CD4-positive, alpha-beta T cell (primary cell): ENCODE measurements at regions not wholly inside any gene's neighbourhood (a gene's known extent, or its start where the extent isn't known, plus 50 kb on each side); places are given as distances from the start of the nearest gene placed in this dataset.
"Not testable (repeated sequence)": the region's sequence is repeated elsewhere in the genome, so short reads cannot be mapped to it uniquely, and the experiment has no call there.

Experiments used
- ATAC-seq: fragments of 200-7000 bp; cut with Tn5 transposase; one replicate; pipeline ENCODE4 v1.10.0; 2022; ENCODE audit warnings: mild to moderate bottlenecking; ENCODE audit not compliant: poor library complexity
- CTCF ChIA-PET: fragments of 350-600 bp; sonication (Branson Sonifier 250); formaldehyde crosslinking; loops from one replicate; lab custom pipeline; 2021; ENCODE audit warnings: antibody characterized with exemption, inconsistent platforms; lab: Charles Lee
- POLR2A ChIA-PET: fragments of 350-600 bp; sonication (Branson Sonifier 250); formaldehyde crosslinking; loops from one replicate; lab custom pipeline; 2021; ENCODE audit warnings: antibody characterized with exemption, inconsistent platforms; lab: Charles Lee
- DNase-seq, 14 experiments: peaks; one replicate each; pipeline ENCODE4 v3.0.0-alpha.2; 2013 to 2020; ENCODE audit warnings: mixed read lengths in 2 of 14
- H3K27ac ChIP-seq, 2 donors: one replicate each; pipeline versions ENCODE4 v1.5.1 to v1.7.0; 2013; ENCODE audit warnings: low read length in 2 of 2, low read depth in 1 of 2, mild to moderate bottlenecking in 1 of 2
- H3K27me3 ChIP-seq, 2 experiments: 1 replicate in 1 of 2; 2 replicates in 1 of 2; pipeline versions ENCODE4 v1.6.1 to v1.7.0; 2013; ENCODE audit warnings: low read length in 2 of 2, control low read depth in 1 of 2, mild to moderate bottlenecking in 1 of 2, moderate library complexity in 1 of 2; ENCODE audit not compliant: insufficient read depth in 2 of 2, control insufficient read depth in 1 of 2
- H3K36me3 ChIP-seq: one replicate; pipeline ENCODE4 v1.6.1; 2013; ENCODE audit warnings: low read length, control low read depth; ENCODE audit not compliant: insufficient read depth
- H3K4me1 ChIP-seq: one replicate; pipeline ENCODE4 v1.6.1; 2013; ENCODE audit warnings: low read length, control low read depth; ENCODE audit not compliant: insufficient read depth
- H3K4me3 ChIP-seq: one replicate; pipeline ENCODE4 v1.5.1; 2013; ENCODE audit warnings: mild to moderate bottlenecking, low read length, moderate library complexity
- H3K9me3 ChIP-seq, 2 experiments: 1 replicate in 1 of 2; 2 replicates in 1 of 2; pipeline versions ENCODE4 v1.6.1 to v1.7.0; 2013; ENCODE audit warnings: low read length in 2 of 2, mild to moderate bottlenecking in 2 of 2, control low read depth in 1 of 2, moderate library complexity in 1 of 2; ENCODE audit not compliant: control insufficient read depth in 1 of 2, insufficient read depth in 1 of 2
- H3K27ac Mint-ChIP-seq: one replicate; pipeline ENCODE4 v1.8.0; 2020; ENCODE audit warnings: mixed read lengths
- H3K27me3 Mint-ChIP-seq: one replicate; pipeline ENCODE4 v1.8.0; 2021; ENCODE audit warnings: mixed read lengths
- H3K36me3 Mint-ChIP-seq: one replicate; pipeline ENCODE4 v1.8.0; 2021; ENCODE audit warnings: low read depth, mixed read lengths
- H3K4me1 Mint-ChIP-seq: one replicate; pipeline ENCODE4 v1.8.0; 2021; ENCODE audit warnings: low read depth, mixed read lengths
- H3K4me3 Mint-ChIP-seq: one replicate; pipeline ENCODE4 v1.8.0; 2020; ENCODE audit warnings: mild to moderate bottlenecking, mixed read lengths
- H3K9me3 Mint-ChIP-seq: one replicate; pipeline ENCODE4 v1.8.0; 2020; ENCODE audit warnings: mixed read lengths
- CTCF ChIP-seq: fragments of 200-600 bp; IDR thresholded peaks from one replicate; pipeline ENCODE4 v1.8.0; 2022; ENCODE audit warnings: antibody characterized with exemption, mild to moderate bottlenecking
- intact Hi-C, 2 experiments: fragments of 100-400 bp; cut with DNase I in 1 of 2; cut with micrococcal nuclease in 1 of 2; formaldehyde crosslinking; loops; one replicate each; pipeline versions ENCODE4 v1.15.1 to v1.9.0; 2023 to 2025; cut with DNase I, micrococcal nuclease

DNA sequence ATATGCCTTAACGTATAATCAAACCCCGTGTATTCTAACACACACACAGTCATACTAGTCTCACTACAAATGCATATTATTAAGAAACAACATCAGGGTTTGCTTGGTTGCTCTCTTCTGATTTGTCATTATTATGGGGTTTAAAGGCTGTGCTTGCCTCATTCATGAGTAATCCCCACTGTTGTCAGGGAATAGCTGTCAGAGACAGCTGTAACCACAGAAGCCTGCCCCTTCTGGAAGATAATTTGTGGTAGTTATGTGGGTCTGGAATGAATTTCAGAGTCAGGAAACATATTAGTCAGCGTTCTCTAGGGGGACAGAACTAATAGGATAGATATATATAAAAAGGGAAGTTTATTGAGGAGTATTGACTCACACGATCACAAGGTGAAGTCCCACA lies 456.9 kb upstream of the TMEM132C start:
- H3K4me1 ChIP-seq, result no peaks in the 10 kb centered on the region
- no peak overlapping the region for H3K4me3 ChIP-seq
- H3K27me3 ChIP-seq, result no peaks in the 10 kb centered on the region
- Mint-ChIP-seq H3K36me3 (no peaks in the 10 kb centered on the region), H3K4me1 (no peaks in the 10 kb centered on the region), H3K27ac (no peak overlapping the region), H3K27me3 (no peaks in the 10 kb centered on the region), H3K9me3 (peaks cover 11% of the 10 kb centered on the region), H3K4me3 (no peak overlapping the region)
- DNase-seq, result no peak
- ChIA-PET CTCF (no interaction called here), POLR2A (no interaction called here)
- no peak overlapping the region for H3K27ac ChIP-seq
- ATAC-seq, result no peak
- no peaks in the 10 kb centered on the region for H3K36me3 ChIP-seq
- intact Hi-C loops, result no loop called here
- H3K9me3 ChIP-seq, result peaks cover 0 to 7% of the 10 kb centered on the region in 2 experiments
- TF ChIP-seq CTCF, result no peak

- CTCF ChIA-PET, DNase-seq, H3K9me3 ChIP-seq, H3K27ac Mint-ChIP-seq, H3K4me1 ChIP-seq, ATAC-seq, H3K4me1 Mint-ChIP-seq, H3K4me3 Mint-ChIP-seq, H3K36me3 Mint-ChIP-seq, H3K27me3 Mint-ChIP-seq, H3K36me3 ChIP-seq, H3K4me3 ChIP-seq, POLR2A ChIA-PET, H3K27ac ChIP-seq, H3K27me3 ChIP-seq, intact Hi-C loops: not testable (repeated sequence)
- H3K9me3 Mint-ChIP-seq, result peaks cover 11% of the 10 kb centered on the region
Observed at GRCh38 chr12:127810459-127810858, 456.5 kb upstream of the TMEM132C start.

- H3K27ac ChIP-seq, result no peak overlapping the region
- no peaks in the 10 kb centered on the region for H3K36me3 Mint-ChIP-seq
- no peaks in the 10 kb centered on the region for H3K36me3 ChIP-seq
- peaks cover 0 to 7% of the 10 kb centered on the region in 2 experiments for H3K9me3 ChIP-seq
- intact Hi-C loops, result no loop called here
- CTCF ChIA-PET, result no interaction called here
- POLR2A ChIA-PET, result no interaction called here
- H3K9me3 Mint-ChIP-seq, result peaks cover 11% of the 10 kb centered on the region
- no peak overlapping the region for H3K4me3 ChIP-seq
- no peak overlapping the region for H3K4me3 Mint-ChIP-seq
- no peaks in the 10 kb centered on the region for H3K4me1 Mint-ChIP-seq
- no peaks in the 10 kb centered on the region for H3K4me1 ChIP-seq
- H3K27me3 Mint-ChIP-seq, result no peaks in the 10 kb centered on the region
- ATAC-seq (no peak), DNase-seq (no peak)
- TF ChIP-seq CTCF, result no peak
- H3K27me3 ChIP-seq, result no peaks in the 10 kb centered on the region
- H3K27ac Mint-ChIP-seq, result no peak overlapping the region
Observed at GRCh38 chr12:127811988-127812387, 455.0 kb upstream of the TMEM132C start.

- Histone ChIP-seq H3K27ac (no peak overlapping the region), H3K27me3 (no peaks in the 10 kb centered on the region), H3K36me3 (no peaks in the 10 kb centered on the region), H3K9me3 (peaks cover 0 to 7% of the 10 kb centered on the region in 2 experiments), H3K4me1 (no peaks in the 10 kb centered on the region), H3K4me3 (no peak overlapping the region)
- CTCF ChIA-PET, result no interaction called here
- TF ChIP-seq CTCF, result no peak
- DNase-seq, result no peak
- no peaks in the 10 kb centered on the region for H3K36me3 Mint-ChIP-seq
- intact Hi-C loops, result no loop called here
- no peak overlapping the region for H3K4me3 Mint-ChIP-seq
- no peak for ATAC-seq
- H3K27ac Mint-ChIP-seq, result no peak overlapping the region
- no peaks in the 10 kb centered on the region for H3K27me3 Mint-ChIP-seq
- H3K9me3 Mint-ChIP-seq, result peaks cover 11% of the 10 kb centered on the region
- no peaks in the 10 kb centered on the region for H3K4me1 Mint-ChIP-seq
- POLR2A ChIA-PET, result no interaction called here
Observed at GRCh38 chr12:127813147-127813546, 453.8 kb upstream of the TMEM132C start.
